ENCODE measurements at regions not wholly inside any gene's neighbourhood (a gene's known extent, or its start where the extent isn't known, plus 50 kb on each side); places are given as distances from the start of the nearest gene placed in this dataset.
"Not testable (repeated sequence)": the region's sequence is repeated elsewhere in the genome, so short reads cannot be mapped to it uniquely, and the experiment has no call there.

DNA sequence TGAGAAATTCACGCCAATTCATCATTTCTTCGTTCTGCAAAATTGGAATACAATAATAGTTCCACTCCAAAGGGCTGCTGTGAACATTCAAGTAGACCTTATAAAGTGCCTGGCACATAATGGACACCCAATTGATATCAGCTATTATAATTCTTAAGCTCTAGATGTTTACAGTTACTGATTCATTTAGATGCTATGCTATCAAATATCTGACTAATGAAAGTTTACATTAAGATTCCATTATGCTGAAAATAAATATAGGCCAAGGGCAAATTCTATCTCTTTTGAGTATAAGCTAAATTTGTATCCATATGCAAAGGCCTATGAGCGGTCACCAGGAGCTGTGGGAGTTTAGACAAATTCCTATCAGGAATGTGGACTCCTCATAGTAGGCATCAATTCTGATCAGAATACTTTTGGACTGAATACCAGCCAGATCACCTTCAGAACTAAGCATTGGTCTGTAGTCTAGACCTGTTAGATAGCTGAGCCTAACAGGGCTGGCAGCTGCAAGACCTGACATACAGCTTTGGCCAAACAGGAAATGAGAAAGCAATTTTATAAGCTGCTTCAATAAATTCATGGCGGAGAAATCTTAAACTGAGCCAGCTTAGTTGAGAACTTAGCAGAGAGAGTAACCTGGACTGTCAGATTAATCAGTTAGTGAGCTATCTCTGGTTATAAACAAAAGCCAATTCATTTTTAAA, 384.3 kb upstream of the ACTRT1 start:
- DNase-seq (ENCODE audit: extremely low read depth, low read depth) = no peak
- TF ChIP-seq, protein P1, sequence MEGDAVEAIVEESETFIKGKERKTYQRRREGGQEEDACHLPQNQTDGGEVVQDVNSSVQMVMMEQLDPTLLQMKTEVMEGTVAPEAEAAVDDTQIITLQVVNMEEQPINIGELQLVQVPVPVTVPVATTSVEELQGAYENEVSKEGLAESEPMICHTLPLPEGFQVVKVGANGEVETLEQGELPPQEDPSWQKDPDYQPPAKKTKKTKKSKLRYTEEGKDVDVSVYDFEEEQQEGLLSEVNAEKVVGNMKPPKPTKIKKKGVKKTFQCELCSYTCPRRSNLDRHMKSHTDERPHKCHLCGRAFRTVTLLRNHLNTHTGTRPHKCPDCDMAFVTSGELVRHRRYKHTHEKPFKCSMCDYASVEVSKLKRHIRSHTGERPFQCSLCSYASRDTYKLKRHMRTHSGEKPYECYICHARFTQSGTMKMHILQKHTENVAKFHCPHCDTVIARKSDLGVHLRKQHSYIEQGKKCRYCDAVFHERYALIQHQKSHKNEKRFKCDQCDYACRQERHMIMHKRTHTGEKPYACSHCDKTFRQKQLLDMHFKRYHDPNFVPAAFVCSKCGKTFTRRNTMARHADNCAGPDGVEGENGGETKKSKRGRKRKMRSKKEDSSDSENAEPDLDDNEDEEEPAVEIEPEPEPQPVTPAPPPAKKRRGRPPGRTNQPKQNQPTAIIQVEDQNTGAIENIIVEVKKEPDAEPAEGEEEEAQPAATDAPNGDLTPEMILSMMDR (IDR thresholded peaks at IDR 0.05; ENCODE audit: low read depth, low read length) = no peak

DNA sequence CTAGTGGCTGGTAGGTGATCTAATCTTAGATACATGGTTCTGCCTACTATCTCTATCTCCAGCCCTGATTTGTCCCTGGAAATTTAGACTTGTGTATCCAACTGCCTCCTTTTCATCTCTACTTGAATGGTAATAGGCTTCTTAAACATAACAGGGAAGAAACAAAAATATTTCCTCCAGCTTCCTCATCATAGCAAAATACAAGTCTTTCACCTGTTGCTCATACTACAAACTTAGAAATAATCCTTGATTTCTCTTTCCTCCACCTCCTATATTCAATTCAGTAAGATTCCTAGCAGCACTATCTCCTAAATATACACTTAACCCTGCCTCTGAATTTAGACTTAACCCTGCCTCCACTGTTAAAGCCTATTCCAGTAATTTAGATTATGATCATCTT, 373.3 kb upstream of the ACTRT1 start:
- DNase-seq (ENCODE audit: extremely low read depth, low read depth) = no peak
- TF ChIP-seq, protein P1 (IDR thresholded peaks at IDR 0.05; ENCODE audit: low read depth, low read length) = no peak

DNA sequence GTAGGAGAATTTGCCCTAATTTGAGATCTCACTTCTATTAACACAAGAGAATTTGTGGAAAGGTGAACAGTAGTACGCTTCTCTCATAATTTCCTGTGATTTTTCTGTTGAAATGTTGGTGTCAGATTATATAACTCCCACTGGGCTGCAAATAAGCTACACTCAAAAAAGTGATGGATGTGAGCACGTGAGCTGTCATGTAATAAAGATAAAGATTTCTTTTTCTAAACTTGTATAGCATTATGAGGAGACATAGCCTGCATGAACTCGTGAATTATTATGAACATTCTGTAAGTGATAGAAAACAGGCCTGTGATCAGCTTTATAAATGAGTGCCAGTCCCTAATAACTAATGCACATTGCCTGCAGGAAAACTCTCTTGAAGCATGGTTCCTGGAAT, 356.6 kb upstream of the ACTRT1 start:
- TF ChIP-seq, protein P1 (IDR thresholded peaks at IDR 0.05; ENCODE audit: low read depth, low read length) = no peak
- DNase-seq (ENCODE audit: extremely low read depth, low read depth) = no peak

DNA sequence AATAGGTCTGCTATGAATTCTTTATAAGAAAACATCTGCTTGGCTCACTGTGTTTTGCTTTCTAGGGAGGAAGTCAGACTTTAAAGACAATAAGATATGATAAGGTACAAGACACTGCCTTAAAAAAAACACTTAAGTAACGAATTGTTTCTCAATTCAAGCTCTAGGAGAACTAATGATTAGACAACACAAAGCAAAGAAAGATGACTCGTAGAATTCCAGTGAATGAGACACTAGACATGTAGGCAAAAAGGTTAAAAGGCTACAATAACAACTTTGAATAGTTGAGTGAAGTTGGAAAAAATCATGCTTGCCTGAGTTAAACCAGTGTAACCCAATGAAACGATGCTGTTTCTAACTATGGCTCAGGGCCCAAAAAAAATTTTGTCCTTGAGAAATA, 344.4 kb upstream of the ACTRT1 start:
- DNase-seq (ENCODE audit: extremely low read depth, low read depth) = no peak
- TF ChIP-seq, protein P1 (IDR thresholded peaks at IDR 0.05; ENCODE audit: low read depth, low read length) = no peak

DNA sequence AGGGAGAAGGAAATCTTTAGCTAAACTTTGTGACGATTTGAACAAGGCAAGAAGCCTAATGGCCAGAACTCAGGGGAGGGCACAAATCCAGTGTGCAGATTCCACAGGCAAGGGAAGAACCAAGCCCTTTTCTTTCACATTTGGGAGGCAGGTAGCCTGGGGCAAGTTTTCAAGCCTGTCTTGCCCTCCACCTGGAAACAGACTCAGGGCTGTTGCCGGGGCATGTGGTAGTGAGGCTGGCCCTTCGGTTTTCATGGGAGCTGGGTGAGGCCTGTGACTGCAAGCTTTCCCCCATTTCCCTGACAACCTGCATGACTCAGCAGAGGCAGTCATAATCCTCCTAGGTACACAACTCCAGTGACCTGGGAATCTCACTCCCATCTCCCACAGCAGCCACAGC, 331.6 kb upstream of the ACTRT1 start:
- not testable (repeated sequence) for DNase-seq (ENCODE audit: extremely low read depth, low read depth)

DNA sequence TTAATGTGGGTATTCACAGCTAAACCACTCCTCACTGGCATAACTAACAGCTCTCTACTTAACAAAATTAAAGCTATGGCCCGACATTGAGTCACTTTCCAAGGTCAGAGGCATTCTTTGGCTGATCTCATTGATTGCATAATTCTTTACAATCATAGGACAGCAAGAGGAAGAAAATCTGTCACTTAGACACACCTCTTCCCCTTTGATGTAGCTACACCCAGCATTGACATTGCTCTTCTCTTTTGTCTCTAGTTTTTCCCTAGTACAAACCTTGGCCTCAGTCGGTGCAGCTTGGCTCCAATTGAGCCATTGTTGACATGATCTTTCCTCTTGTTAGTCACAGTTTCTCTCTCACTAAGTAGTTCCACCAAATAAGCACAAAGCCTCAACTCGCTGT, 313.3 kb upstream of the ACTRT1 start:
- DNase-seq (ENCODE audit: extremely low read depth, low read depth) = no peak
- TF ChIP-seq, protein P1 (IDR thresholded peaks at IDR 0.05; ENCODE audit: low read depth, low read length) = no peak

DNA sequence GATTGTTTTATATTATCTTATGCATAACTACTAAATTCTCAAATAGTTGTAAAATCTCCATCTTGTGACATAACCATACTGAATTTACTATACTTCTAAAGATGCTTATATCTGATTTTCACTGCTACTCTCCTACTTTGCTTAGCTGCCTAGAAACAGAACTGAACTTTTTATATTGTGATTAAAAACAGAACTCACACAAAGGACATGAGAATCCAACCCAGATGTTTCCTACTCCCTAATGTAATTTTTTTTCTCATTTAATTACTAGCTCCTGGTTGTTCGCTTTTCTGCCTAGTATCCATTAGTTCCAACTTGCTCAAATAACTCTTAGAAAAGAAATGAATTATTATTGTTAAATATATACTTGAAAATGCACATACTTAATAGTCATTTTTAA, 283.5 kb upstream of the ACTRT1 start:
- TF ChIP-seq, protein P1 (IDR thresholded peaks at IDR 0.05; ENCODE audit: low read depth, low read length) = no peak
- DNase-seq (ENCODE audit: extremely low read depth, low read depth) = no peak

DNA sequence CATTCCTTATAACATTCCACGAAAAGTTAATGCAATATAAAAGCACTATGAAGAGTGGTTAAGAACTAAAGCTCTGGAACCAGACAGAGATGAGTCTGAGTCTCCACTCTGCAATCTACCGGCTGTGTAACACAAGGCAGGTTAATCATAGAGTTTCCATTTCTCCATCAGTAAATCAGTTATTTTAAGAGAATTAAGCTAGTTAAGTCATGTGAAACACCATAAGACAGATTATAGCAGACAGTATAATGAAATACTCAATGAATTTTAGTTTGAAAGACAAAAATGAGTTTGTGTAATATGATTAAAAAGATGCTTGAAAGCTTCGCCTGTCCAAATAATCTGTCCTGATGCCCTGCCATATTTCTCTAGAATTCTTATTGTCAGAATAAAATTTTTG, 282.6 kb upstream of the ACTRT1 start:
- TF ChIP-seq, protein P1 (IDR thresholded peaks at IDR 0.05; ENCODE audit: low read depth, low read length) = no peak
- DNase-seq (ENCODE audit: extremely low read depth, low read depth) = no peak
